T-helper 1 cell treated with Interleukin-12 subunit alpha and Interleukin-12 subunit beta and Interleukin-4 antibody, amounts not matched to agents 30 μg/mL and 1 μg/mL, for 36 hours (primary cell): ENCODE measurements at regions not wholly inside any gene's neighbourhood (a gene's known extent, or its start where the extent isn't known, plus 50 kb on each side); places are given as distances from the start of the nearest gene placed in this dataset.

Source experiments
- H3K27ac Mint-ChIP-seq: one replicate; pipeline ENCODE4 v1.8.0; 2021; ENCODE audit warnings: mild to moderate bottlenecking, mixed read lengths
- H3K27me3 Mint-ChIP-seq: one replicate; pipeline ENCODE4 v1.8.0; 2021; ENCODE audit warnings: low read depth, mixed read lengths
- H3K36me3 Mint-ChIP-seq: one replicate; pipeline ENCODE4 v1.8.0; 2021; ENCODE audit warnings: low read depth, mixed read lengths
- H3K4me1 Mint-ChIP-seq: one replicate; pipeline ENCODE4 v1.8.0; 2021; ENCODE audit warnings: low read depth, mixed read lengths
- H3K4me3 Mint-ChIP-seq: one replicate; pipeline ENCODE4 v1.8.0; 2021; ENCODE audit warnings: mild to moderate bottlenecking, moderate library complexity, mixed read lengths
- H3K9me3 Mint-ChIP-seq: one replicate; pipeline ENCODE4 v1.8.0; 2021; ENCODE audit warnings: mixed read lengths

DNA sequence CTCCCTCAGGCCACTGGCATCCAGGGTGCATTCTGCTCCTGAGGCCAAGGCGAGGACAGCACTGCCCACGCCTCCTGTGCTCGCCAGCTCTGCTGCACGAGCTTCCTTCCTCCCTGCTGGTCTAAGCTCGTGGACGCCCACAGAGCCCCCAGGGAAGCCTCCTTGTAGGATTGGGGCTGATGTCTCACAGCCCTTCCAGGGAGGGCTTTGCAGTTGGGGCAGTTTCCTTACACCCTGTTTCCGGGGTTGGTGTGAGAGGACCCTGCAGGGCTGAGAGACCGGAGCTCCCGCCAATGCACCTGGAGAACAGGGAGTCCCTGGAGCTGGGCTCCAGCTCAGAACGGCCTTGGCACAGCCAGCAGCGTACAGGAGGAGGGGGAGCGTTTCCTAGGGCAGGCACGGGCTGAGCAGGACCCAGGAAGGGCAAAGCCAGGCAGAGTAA, 172.4 kb upstream of the PDE10A start:
- peaks cover 3% of the 10 kb centered on the region for H3K4me1 Mint-ChIP-seq
- peaks cover 3% of the 10 kb centered on the region for H3K9me3 Mint-ChIP-seq
- H3K4me3 Mint-ChIP-seq: no peak overlapping the region
- peaks cover 24% of the 10 kb centered on the region for H3K27me3 Mint-ChIP-seq
- H3K36me3 Mint-ChIP-seq: no peaks in the 10 kb centered on the region
- H3K27ac Mint-ChIP-seq: no peak overlapping the region

DNA sequence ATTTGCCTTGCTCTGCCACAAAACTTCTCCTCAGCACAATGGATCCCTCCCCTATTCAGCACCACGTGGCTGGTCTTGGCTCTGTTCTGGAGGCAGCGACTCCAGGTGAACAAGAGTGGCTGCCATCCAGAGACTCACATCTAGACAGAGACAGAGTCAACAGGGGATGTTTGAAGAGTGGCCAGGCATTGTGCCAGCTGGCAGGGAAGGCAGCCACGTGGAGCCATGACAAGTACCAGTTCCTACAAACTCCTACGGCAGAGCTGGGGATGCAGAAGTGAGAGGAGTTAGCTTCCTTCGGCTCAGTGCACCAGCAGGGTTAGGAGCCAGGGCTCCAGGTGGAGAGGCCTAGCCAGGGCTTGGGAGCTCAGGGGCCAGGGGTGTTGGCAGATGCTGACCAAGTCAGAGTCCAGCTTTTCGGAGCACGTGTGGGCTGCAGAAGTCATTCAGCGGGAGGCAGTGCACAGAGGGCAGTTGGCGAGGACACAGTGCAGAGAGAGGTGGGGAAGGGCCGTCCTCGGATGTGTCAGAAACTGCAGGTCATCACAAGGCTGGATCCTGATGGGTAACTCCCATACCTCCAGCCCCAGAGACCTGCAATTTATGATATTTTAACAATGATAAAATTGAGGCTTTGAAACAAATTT, 171.7 kb upstream of the PDE10A start:
- Mint-ChIP-seq H3K9me3 (peaks cover 3% of the 10 kb centered on the region), H3K27ac (no peak overlapping the region), H3K4me3 (no peak overlapping the region), H3K27me3 (peaks cover 24% of the 10 kb centered on the region), H3K4me1 (peaks cover 3% of the 10 kb centered on the region), H3K36me3 (no peaks in the 10 kb centered on the region)

DNA sequence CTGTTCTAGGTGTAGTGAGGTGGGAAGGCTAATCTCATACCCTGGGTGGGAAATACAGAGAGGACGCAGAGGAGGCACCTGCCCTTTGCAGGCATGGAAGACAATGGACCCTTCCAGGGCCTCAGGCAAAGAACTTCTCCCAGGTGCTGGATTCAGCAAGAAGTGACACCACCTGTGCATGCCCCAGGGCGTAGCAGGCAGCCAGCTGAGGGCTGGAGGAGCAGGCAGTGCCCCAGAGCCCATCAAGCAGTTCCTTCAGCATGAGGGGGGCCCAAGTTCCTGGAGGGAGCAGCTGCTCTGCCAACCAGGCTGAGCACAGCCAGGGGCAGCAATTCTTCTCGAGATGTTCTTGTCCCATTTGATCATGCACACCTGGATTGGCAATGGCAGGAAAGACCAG, 170.3 kb upstream of the PDE10A start:
- Mint-ChIP-seq H3K4me1 (peaks cover 3% of the 10 kb centered on the region), H3K36me3 (no peaks in the 10 kb centered on the region), H3K27me3 (peaks cover 24% of the 10 kb centered on the region), H3K4me3 (no peak overlapping the region), H3K27ac (no peak overlapping the region), H3K9me3 (peaks cover 3% of the 10 kb centered on the region)

DNA sequence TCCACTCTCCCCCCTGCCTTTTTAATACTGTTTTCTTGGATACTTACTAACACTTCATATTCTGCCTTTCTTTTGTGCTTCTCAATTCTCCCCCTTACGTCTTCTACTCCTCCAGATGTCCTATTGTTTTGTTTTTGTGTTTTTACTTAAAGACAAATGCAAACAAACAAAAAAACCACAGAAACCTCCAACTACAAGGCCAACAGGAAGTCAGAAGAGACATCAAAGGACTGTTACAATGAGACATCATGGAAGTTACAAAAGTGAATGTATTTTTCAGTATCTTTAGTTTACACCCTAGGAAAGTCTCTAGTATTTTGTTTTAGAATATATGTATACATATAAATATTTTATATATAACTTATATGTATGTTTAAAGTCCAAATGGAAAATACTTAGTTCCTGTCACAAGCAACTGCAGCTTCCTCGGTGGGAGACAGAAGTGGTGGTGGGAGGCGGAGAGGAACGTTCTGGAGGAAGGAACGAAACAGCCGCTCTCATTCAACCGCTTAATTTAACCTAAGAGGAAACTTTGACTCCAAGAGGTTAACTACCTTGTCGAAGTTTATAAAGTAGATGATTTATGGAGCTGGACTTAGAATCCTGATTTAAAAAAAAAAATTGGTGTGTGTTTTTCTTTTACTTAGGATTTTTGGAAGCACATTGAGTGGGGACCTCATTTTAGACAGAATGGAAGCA, 168.9 kb upstream of the PDE10A start:
- H3K4me1 Mint-ChIP-seq: peaks cover 3% of the 10 kb centered on the region
- H3K27ac Mint-ChIP-seq: no peak overlapping the region
- H3K9me3 Mint-ChIP-seq: peaks cover 3% of the 10 kb centered on the region
- H3K36me3 Mint-ChIP-seq: no peaks in the 10 kb centered on the region
- H3K4me3 Mint-ChIP-seq: peak overlapping the region; percentile 22
- H3K27me3 Mint-ChIP-seq: peaks cover 24% of the 10 kb centered on the region

DNA sequence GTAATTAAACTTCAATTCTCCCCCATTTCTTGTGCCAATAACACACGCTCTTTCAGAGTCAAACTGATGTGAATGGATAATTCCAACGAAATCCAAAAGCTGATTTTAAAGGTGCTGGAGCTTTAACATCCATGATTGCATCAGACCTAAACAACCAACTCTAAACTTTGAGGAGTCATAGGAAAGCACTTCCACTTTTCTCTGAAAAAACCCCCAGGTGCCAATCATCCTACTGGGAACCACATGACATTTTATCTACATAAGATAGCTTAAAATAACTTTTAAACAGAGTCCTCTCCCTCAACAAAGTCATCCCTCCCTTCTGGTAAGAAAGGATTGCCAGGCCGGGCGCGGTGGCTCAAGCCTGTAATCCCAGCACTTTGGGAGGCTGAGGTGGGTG, 167.7 kb upstream of the PDE10A start:
- H3K4me1 Mint-ChIP-seq: peaks cover 3% of the 10 kb centered on the region
- peaks cover 3% of the 10 kb centered on the region for H3K9me3 Mint-ChIP-seq
- no peaks in the 10 kb centered on the region for H3K36me3 Mint-ChIP-seq
- peaks cover 20% of the 10 kb centered on the region for H3K27me3 Mint-ChIP-seq
- no peak overlapping the region for H3K4me3 Mint-ChIP-seq
- H3K27ac Mint-ChIP-seq: no peak overlapping the region

DNA sequence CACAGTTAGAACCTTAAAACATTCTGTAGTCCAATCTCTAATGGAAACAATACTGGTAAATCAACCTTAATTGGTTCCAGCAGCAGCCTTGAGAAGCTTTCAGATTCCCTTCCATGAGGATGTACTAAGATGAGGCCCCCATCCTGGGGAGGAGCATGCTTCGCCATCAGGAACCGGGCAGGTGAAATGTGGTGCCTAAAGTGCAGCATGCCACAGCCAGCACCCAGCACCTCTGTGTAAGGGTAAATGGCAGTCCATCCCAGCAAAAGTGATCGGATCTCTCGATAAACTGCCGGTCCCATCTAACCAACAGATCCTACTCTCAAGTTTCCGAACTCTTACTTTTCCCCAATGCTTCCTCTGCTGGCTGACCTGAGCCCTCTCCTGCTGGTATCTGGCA, 166.3 kb upstream of the PDE10A start:
- Mint-ChIP-seq H3K27me3 (peaks cover 15% of the 10 kb centered on the region), H3K4me3 (no peak overlapping the region), H3K27ac (no peak overlapping the region), H3K36me3 (no peaks in the 10 kb centered on the region), H3K4me1 (peaks cover 3% of the 10 kb centered on the region), H3K9me3 (peaks cover 3% of the 10 kb centered on the region)

DNA sequence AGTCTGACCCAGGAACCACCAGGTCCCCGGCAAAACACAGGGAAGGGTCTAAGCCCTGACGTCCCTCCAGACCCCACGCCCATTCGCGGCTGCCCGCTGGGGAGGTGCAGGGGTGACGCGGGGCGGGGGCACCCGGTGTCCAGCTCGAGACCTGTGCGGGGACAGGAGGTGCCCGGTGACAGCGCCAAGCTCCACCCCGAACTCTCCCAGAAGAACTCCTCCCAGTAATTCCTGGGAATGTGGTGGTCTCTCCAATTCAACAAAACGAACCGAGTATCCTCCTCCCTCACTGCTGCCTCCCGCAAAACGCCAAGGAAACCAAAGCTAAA, 164.1 kb upstream of the PDE10A start:
- Mint-ChIP-seq H3K27me3 (peaks cover 8% of the 10 kb centered on the region), H3K27ac (no peak overlapping the region), H3K4me3 (no peak overlapping the region), H3K9me3 (peaks cover 3% of the 10 kb centered on the region), H3K4me1 (peaks cover 3% of the 10 kb centered on the region), H3K36me3 (no peaks in the 10 kb centered on the region)

DNA sequence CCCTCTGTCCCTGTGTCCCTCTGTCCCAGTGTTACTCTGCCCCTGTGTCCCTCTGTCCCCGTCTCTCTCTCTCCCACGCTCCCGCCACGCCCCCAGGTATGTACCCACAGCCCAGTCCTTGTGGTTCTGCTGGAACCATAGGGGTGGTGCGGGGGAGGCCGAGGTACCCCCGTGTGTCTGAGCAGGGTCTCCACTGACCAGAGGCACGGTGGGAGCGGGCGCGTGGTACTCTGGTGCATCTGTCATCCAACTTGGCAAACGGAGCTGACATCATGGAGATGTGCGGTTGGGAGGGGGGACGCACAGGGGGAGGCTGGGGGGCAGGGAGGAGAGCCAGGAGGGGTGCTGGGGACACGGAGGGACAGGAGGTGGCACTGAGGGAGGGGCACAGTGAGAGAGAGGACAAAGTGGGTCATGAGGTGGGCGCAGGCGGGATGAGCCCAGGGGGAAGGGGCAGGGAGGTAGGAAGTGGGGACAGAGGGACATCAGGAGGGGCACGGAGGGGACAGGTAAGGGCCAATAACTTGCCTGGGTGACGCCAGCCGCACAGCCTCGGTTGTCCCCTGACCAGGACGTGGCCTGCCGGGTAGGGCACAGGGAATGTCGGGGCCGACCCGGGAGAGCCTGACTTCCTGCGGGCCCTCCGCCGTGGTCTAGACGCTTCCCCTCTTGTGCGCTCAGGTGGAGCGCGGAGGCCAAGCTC, 163.6 kb upstream of the PDE10A start:
- H3K27ac Mint-ChIP-seq: no peak overlapping the region
- H3K36me3 Mint-ChIP-seq: no peaks in the 10 kb centered on the region
- H3K4me3 Mint-ChIP-seq: no peak overlapping the region
- peaks cover under 1% of the 10 kb centered on the region for H3K9me3 Mint-ChIP-seq
- H3K4me1 Mint-ChIP-seq: peaks cover under 1% of the 10 kb centered on the region
- H3K27me3 Mint-ChIP-seq: peaks cover 4% of the 10 kb centered on the region

DNA sequence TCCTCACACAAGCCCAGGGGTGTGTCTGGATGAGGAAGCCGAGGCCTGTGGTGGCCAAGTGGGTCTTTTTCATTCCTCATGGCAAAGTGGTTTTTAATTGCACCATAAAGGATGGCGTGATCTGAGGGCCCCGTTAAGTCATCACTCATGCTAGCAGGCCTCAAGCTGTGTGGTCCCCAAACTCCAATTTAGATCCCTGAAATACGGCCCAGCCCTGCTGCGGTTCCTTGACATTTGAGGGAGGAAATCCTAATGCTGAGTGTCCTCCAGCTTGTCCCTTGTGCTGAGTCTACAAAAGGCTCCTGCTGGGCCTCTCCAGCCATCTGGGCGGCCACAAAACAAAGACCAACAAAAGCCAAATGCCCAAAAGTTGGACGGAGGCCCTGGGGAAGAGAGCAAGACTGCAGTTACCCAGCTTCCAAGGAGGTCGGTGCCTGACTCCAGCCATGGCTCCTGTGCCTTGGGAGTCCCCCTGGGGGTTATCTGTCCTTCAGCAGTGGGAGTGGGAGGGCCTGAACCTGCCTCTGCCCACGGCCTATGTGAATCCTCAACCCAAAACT, 162.3 kb upstream of the PDE10A start:
- no peaks in the 10 kb centered on the region for H3K9me3 Mint-ChIP-seq
- no peaks in the 10 kb centered on the region for H3K4me1 Mint-ChIP-seq
- H3K36me3 Mint-ChIP-seq: no peaks in the 10 kb centered on the region
- no peak overlapping the region for H3K27ac Mint-ChIP-seq
- H3K4me3 Mint-ChIP-seq: no peak overlapping the region
- peaks cover 10% of the 10 kb centered on the region for H3K27me3 Mint-ChIP-seq

DNA sequence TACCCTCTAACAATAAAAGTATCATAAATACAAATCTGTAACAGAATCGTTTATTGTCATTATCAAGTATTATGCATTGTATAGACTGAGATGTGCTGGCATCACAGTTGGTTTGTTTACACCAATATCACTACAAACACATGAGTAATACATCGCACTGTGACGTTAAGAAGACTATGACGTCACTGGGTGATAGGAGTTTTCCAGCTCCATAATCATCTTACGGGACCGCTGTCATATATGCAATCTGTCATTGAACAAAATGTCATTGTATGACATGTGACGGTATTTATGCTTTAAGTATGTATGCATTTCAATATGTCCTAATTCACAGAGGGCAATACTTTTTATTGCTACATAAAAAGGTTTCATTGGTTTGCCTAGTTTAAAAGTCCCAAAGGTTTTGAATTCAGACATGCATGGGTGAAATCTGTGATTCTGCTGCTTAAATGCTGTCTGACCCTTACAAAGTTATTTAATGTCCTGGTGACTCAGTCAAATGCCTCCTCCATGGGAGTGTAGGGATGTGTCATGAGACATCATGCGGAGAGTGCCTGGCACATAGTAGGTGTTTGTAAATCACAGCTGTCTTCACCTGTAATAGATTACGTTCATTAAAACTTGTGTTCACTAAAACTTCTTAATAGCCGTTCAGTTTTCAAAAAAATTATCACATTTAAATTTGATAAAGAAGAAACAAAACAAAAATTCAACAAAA, 160.7 kb upstream of the PDE10A start:
- Mint-ChIP-seq H3K36me3 (no peaks in the 10 kb centered on the region), H3K4me1 (no peaks in the 10 kb centered on the region), H3K9me3 (no peaks in the 10 kb centered on the region), H3K27me3 (peaks cover 23% of the 10 kb centered on the region), H3K4me3 (no peak overlapping the region), H3K27ac (no peak overlapping the region)

DNA sequence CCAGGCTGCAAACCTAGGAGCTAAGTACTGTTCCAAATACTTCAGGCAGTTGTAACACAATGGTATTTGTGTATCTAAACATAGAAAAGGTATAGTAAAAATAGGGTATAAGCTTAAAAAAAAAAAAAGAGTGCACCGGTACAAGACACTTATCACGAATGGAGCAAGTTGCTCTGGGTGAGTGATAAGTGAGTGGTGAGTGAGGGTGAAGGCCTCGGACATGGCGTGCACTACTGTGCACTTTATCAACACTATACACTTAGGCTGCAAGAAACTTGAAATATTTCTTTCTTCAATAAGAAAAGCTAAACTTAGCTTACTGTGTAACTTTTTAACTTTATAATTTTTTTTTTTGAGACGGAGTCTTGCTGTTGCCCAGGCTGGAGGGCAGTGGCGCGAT, 159.5 kb upstream of the PDE10A start:
- peaks cover 32% of the 10 kb centered on the region for H3K27me3 Mint-ChIP-seq
- no peaks in the 10 kb centered on the region for H3K36me3 Mint-ChIP-seq
- no peaks in the 10 kb centered on the region for H3K4me1 Mint-ChIP-seq
- no peaks in the 10 kb centered on the region for H3K9me3 Mint-ChIP-seq
- no peak overlapping the region for H3K4me3 Mint-ChIP-seq
- no peak overlapping the region for H3K27ac Mint-ChIP-seq

DNA sequence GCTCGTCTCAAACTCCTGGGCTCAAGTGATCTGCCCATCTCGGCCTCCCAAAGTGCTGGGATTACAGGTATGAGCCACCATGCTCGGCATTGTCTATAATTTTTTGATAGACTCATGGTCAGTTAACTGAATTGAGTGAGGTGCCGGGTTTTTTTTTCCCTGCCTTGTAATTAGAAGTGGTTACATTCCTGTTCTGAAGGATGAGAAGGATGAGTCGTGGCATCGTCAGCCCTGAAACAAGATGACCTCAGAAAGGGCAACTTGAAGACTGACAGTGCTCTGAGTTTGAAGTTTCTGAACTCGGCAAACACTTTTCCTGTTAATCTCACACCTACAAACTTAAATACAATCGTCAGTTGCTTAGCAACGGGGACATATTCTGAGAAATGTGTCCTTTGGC, 158.7 kb upstream of the PDE10A start:
- Mint-ChIP-seq H3K4me3 (no peak overlapping the region), H3K27ac (no peak overlapping the region), H3K36me3 (no peaks in the 10 kb centered on the region), H3K9me3 (no peaks in the 10 kb centered on the region), H3K4me1 (no peaks in the 10 kb centered on the region), H3K27me3 (peaks cover 32% of the 10 kb centered on the region)

DNA sequence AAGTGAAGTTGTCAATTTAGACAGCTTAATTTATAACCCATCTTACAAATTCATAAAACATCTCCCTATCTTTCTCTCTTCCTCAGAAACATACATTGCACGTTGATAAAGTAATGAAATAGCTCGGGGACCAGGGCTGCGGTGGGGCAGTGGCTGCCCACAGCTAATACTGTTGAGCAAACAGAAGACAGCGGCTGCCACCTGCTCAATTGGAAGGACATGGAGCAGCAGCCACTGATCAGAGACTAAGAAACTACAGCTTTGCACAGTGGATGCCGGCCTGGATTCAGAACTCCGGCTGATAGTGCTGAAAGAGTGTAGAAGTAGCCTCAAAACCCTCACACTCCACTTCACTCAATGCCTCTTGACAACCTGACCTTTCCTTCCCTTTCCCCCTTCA, 157.9 kb upstream of the PDE10A start:
- H3K27me3 Mint-ChIP-seq: peaks cover 35% of the 10 kb centered on the region
- H3K36me3 Mint-ChIP-seq: no peaks in the 10 kb centered on the region
- no peak overlapping the region for H3K4me3 Mint-ChIP-seq
- no peak overlapping the region for H3K27ac Mint-ChIP-seq
- H3K9me3 Mint-ChIP-seq: no peaks in the 10 kb centered on the region
- no peaks in the 10 kb centered on the region for H3K4me1 Mint-ChIP-seq

DNA sequence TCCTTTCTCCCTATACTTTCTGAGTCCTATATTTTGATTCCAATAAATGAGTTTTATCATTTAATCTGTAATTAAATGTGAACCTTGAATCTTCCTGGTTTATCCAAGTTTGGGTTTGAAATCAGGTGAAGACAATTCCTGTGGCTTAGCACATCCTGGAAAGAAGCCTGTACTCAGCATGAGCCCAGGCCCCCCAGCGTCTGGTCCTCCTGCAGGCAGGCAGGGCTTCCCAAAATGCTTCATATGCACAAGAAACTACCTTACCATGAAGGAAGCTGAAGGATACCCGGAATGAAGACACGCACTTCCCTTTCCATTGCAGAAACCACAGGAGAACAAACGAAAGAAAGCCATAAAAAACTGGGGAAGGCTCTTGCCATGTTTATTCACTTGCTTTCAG, 157.4 kb upstream of the PDE10A start:
- Mint-ChIP-seq H3K4me1 (no peaks in the 10 kb centered on the region), H3K27ac (no peak overlapping the region), H3K27me3 (peaks cover 35% of the 10 kb centered on the region)

More for the DNA sequence above, 157.4 kb upstream of the PDE10A start:
- no peaks in the 10 kb centered on the region for H3K9me3 Mint-ChIP-seq
- no peaks in the 10 kb centered on the region for H3K36me3 Mint-ChIP-seq
- H3K4me3 Mint-ChIP-seq: no peak overlapping the region
